ENCODE measurements at regions not wholly inside any gene's neighbourhood (a gene's known extent, or its start where the extent isn't known, plus 50 kb on each side); places are given as distances from the start of the nearest gene placed in this dataset.

- TF ChIP-seq, protein P1, sequence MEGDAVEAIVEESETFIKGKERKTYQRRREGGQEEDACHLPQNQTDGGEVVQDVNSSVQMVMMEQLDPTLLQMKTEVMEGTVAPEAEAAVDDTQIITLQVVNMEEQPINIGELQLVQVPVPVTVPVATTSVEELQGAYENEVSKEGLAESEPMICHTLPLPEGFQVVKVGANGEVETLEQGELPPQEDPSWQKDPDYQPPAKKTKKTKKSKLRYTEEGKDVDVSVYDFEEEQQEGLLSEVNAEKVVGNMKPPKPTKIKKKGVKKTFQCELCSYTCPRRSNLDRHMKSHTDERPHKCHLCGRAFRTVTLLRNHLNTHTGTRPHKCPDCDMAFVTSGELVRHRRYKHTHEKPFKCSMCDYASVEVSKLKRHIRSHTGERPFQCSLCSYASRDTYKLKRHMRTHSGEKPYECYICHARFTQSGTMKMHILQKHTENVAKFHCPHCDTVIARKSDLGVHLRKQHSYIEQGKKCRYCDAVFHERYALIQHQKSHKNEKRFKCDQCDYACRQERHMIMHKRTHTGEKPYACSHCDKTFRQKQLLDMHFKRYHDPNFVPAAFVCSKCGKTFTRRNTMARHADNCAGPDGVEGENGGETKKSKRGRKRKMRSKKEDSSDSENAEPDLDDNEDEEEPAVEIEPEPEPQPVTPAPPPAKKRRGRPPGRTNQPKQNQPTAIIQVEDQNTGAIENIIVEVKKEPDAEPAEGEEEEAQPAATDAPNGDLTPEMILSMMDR (IDR thresholded peaks at IDR 0.05) = no peak
- no peak for TF ChIP-seq EZH2phosphoT487 (IDR thresholded peaks at IDR 0.05)
Measured at GRCh38 chr7:46566097-46566774, 645.2 kb upstream of the IGFBP3 start.
